NCI-H187 treated with DMSO at 0.1 percent for 48 hours (cell line): ENCODE measurements at regions not wholly inside any gene's neighbourhood (a gene's known extent, or its start where the extent isn't known, plus 50 kb on each side); places are given as distances from the start of the nearest gene placed in this dataset.

Experiments used
- DNase-seq: peaks from one replicate; lab custom pipeline; 2025; lab: John Stamatoyannopoulos, UW

GRCh38 chr3:182257361-182257760 lies 535.9 kb upstream of the ATP11B start:
- DNase-seq: no peak

- no peak for DNase-seq
Measured at GRCh38 chr3:182258538-182259177, 534.6 kb upstream of the ATP11B start.

- DNase-seq: no peak
Measured at GRCh38 chr3:182259579-182259978, 533.7 kb upstream of the ATP11B start.

GRCh38 chr3:182261041-182261440 lies 532.3 kb upstream of the ATP11B start:
- DNase-seq: no peak

- no peak for DNase-seq
Measured at GRCh38 chr3:182268711-182269110, 524.6 kb upstream of the ATP11B start.

- no peak for DNase-seq
Measured at GRCh38 chr3:182276512-182276911, 516.8 kb upstream of the ATP11B start.

- peak; percentile 14 for DNase-seq
Measured at GRCh38 chr3:182284793-182285192, 508.5 kb upstream of the ATP11B start.

- no peak for DNase-seq
Measured at GRCh38 chr3:182292591-182292990, 500.7 kb upstream of the ATP11B start.

- DNase-seq: no peak
Measured at GRCh38 chr3:182294256-182294655, 499.0 kb upstream of the ATP11B start.

GRCh38 chr3:182294696-182295095 lies 498.6 kb upstream of the ATP11B start:
- DNase-seq: no peak

GRCh38 chr3:182300266-182300665 lies 493.0 kb upstream of the ATP11B start:
- no peak for DNase-seq

GRCh38 chr3:182303169-182303568 lies 490.1 kb upstream of the ATP11B start:
- no peak for DNase-seq

- DNase-seq: no peak
Measured at GRCh38 chr3:182305881-182306665, 487.2 kb upstream of the ATP11B start.

GRCh38 chr3:182308328-182308727 lies 485.0 kb upstream of the ATP11B start:
- no peak for DNase-seq

GRCh38 chr3:182309120-182309519 lies 484.2 kb upstream of the ATP11B start:
- no peak for DNase-seq

- no peak for DNase-seq
Measured at GRCh38 chr3:182315313-182315712, 478.0 kb upstream of the ATP11B start.

- DNase-seq: no peak
Measured at GRCh38 chr3:182323126-182323700, 470.1 kb upstream of the ATP11B start.

- no peak for DNase-seq
Measured at GRCh38 chr3:182323898-182324297, 469.4 kb upstream of the ATP11B start.

GRCh38 chr3:182325213-182325950 lies 467.9 kb upstream of the ATP11B start:
- no peak for DNase-seq

- no peak for DNase-seq
Measured at GRCh38 chr3:182327196-182327681, 466.1 kb upstream of the ATP11B start.

GRCh38 chr3:182330646-182331045 lies 462.7 kb upstream of the ATP11B start:
- DNase-seq: no peak

GRCh38 chr3:182331341-182331740 lies 462.0 kb upstream of the ATP11B start:
- DNase-seq: no peak
